ENCODE measurements at regions not wholly inside any gene's neighbourhood (a gene's known extent, or its start where the extent isn't known, plus 50 kb on each side); places are given as distances from the start of the nearest gene placed in this dataset.

DNA sequence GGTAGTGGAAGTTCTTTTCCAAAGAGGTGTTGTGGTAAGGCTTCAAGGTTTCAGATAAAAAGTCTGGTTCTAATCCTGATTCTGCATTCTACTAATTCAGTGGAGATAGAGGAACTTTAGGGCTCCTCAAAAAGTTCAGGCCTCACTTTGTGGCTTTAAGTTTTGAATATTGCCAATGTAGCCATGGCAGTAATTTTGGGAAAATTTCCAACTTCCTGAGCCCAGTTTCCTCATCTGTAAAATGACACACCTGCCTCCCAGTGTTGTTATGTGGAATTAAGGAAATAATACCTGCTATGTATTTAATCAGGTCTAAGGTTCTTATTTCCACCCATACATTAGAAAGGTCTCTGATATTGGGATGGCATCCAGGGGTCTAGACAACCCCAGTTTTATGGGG, 147.6 kb upstream of the ITGA6 start:
- BruUV-seq (replicated peaks), result no TSS peak
- Histone ChIP-seq H3K4me1 (ENCODE audit: control insufficient read depth, insufficient read depth, low read length) (no peaks in the 10 kb centered on the region), H3K27me3 (ENCODE audit: control insufficient read depth, insufficient read depth, low read length) (no peaks in the 10 kb centered on the region; the same call in 1 of the 2 replicates), H3K4me3 (ENCODE audit: low read depth in 2 of 2, low read length in 2 of 2) (no peak overlapping the region), H3K27ac (ENCODE audit: low read length) (no peak overlapping the region), H3K36me3 (ENCODE audit: control insufficient read depth, insufficient read depth, low read length) (no peaks in the 10 kb centered on the region), H3K9me3 (ENCODE audit: control insufficient read depth, insufficient read depth, low read depth, low read length) (no peaks in the 10 kb centered on the region; the same call in 1 of the 2 replicates)
- ChIA-PET CTCF (no interaction called here), POLR2A (no interaction called here)
- ATAC-seq (no peak), DNase-seq (ENCODE audit: low read depth, low spot score) (no peak)
- TF ChIP-seq POLR2AphosphoS5 (IDR thresholded peaks at IDR 0.05; ENCODE audit: low read depth, low read length), result no peak
- TF ChIP-seq, protein P1, sequence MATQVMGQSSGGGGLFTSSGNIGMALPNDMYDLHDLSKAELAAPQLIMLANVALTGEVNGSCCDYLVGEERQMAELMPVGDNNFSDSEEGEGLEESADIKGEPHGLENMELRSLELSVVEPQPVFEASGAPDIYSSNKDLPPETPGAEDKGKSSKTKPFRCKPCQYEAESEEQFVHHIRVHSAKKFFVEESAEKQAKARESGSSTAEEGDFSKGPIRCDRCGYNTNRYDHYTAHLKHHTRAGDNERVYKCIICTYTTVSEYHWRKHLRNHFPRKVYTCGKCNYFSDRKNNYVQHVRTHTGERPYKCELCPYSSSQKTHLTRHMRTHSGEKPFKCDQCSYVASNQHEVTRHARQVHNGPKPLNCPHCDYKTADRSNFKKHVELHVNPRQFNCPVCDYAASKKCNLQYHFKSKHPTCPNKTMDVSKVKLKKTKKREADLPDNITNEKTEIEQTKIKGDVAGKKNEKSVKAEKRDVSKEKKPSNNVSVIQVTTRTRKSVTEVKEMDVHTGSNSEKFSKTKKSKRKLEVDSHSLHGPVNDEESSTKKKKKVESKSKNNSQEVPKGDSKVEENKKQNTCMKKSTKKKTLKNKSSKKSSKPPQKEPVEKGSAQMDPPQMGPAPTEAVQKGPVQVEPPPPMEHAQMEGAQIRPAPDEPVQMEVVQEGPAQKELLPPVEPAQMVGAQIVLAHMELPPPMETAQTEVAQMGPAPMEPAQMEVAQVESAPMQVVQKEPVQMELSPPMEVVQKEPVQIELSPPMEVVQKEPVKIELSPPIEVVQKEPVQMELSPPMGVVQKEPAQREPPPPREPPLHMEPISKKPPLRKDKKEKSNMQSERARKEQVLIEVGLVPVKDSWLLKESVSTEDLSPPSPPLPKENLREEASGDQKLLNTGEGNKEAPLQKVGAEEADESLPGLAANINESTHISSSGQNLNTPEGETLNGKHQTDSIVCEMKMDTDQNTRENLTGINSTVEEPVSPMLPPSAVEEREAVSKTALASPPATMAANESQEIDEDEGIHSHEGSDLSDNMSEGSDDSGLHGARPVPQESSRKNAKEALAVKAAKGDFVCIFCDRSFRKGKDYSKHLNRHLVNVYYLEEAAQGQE (IDR thresholded peaks at IDR 0.05; ENCODE audit: insufficient read depth in 1 of 2, low read depth in 2 of 2, low read length in 1 of 2), result no peak
- TF ChIP-seq, protein P2, sequence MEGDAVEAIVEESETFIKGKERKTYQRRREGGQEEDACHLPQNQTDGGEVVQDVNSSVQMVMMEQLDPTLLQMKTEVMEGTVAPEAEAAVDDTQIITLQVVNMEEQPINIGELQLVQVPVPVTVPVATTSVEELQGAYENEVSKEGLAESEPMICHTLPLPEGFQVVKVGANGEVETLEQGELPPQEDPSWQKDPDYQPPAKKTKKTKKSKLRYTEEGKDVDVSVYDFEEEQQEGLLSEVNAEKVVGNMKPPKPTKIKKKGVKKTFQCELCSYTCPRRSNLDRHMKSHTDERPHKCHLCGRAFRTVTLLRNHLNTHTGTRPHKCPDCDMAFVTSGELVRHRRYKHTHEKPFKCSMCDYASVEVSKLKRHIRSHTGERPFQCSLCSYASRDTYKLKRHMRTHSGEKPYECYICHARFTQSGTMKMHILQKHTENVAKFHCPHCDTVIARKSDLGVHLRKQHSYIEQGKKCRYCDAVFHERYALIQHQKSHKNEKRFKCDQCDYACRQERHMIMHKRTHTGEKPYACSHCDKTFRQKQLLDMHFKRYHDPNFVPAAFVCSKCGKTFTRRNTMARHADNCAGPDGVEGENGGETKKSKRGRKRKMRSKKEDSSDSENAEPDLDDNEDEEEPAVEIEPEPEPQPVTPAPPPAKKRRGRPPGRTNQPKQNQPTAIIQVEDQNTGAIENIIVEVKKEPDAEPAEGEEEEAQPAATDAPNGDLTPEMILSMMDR (IDR thresholded peaks at IDR 0.05), result no peak; the same call in 1 of the 2 replicates
- TF ChIP-seq TCF7L2 (IDR thresholded peaks at IDR 0.05; ENCODE audit: low read depth, low read length), result no peak
- TF ChIP-seq SIN3A (IDR thresholded peaks at IDR 0.05; ENCODE audit: borderline replicate concordance, insufficient read depth, low read depth, low read length), result no peak
- in situ Hi-C loops (cut with HindIII; ENCODE audit: low pct_unique_long_range_greater_than_20kb, low sequenced_read_pairs), result no loop called here
- intact Hi-C loops (cut with micrococcal nuclease; ENCODE audit: unreplicated experiment), result no loop called here

DNA sequence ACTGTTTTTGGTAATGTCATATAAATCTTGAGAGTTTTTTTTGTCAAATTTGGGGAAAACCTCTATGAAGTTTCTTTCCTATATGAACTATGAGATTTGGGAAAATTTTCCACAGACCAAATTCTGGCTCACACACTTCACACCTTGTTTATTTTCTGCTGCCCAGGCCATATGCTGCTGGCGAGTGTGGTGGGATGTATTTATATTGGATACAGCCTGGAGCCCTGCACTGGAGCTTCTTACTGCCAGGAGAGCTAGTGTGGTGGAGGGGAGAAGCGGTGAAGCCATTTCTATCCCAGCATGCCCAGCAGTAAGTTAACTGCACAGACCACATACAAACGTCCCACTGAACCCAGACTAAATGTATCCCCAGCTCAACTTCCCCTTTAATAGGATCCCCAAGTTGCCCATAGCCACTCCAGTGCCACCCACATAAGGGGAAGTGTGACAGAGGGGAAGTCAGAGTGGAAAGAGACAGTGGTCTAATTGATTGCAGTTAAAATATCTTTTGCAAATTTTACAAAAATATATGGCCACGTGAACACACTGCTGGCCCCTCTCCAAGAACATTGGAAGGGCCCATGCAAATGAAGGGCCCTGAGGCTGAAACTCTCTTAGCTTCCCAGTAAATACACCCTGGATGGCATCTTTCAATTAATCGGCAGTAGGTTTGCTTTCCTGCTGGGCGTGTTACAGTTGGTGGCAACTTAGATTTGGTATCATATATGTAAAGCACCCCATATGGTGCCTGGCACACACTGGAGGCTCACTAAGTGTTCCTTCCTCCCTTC, 146.6 kb upstream of the ITGA6 start:
- ATAC-seq (no peak), DNase-seq (ENCODE audit: low read depth, low spot score) (no peak)
- no peak overlapping the region for H3K4me3 ChIP-seq (ENCODE audit: low read depth in 2 of 2, low read length in 2 of 2)
- in situ Hi-C loops (cut with HindIII; ENCODE audit: low pct_unique_long_range_greater_than_20kb, low sequenced_read_pairs), result no loop called here
- no TSS peak for BruUV-seq (replicated peaks)
- H3K27me3 ChIP-seq (ENCODE audit: control insufficient read depth, insufficient read depth, low read length), result no peaks in the 10 kb centered on the region
- intact Hi-C loops (cut with micrococcal nuclease; ENCODE audit: unreplicated experiment), result no loop called here
- ChIA-PET CTCF (no interaction called here), POLR2A (no interaction called here)
- H3K36me3 ChIP-seq (ENCODE audit: control insufficient read depth, insufficient read depth, low read length), result no peaks in the 10 kb centered on the region
- TF ChIP-seq TCF7L2 (IDR thresholded peaks at IDR 0.05; ENCODE audit: low read depth, low read length), result no peak
- no peak for TF ChIP-seq SIN3A (IDR thresholded peaks at IDR 0.05; ENCODE audit: borderline replicate concordance, insufficient read depth, low read depth, low read length)
- TF ChIP-seq, protein P2 (IDR thresholded peaks at IDR 0.05), result no peak
- TF ChIP-seq, protein P1 (IDR thresholded peaks at IDR 0.05; ENCODE audit: insufficient read depth in 1 of 2, low read depth in 2 of 2, low read length in 1 of 2), result no peak
- no peak for TF ChIP-seq POLR2AphosphoS5 (IDR thresholded peaks at IDR 0.05; ENCODE audit: low read depth, low read length)
- H3K4me1 ChIP-seq (ENCODE audit: control insufficient read depth, insufficient read depth, low read length), result no peaks in the 10 kb centered on the region
- H3K27ac ChIP-seq (ENCODE audit: low read length), result no peak overlapping the region
- no peaks in the 10 kb centered on the region; the same call in 1 of the 2 replicates for H3K9me3 ChIP-seq (ENCODE audit: control insufficient read depth, insufficient read depth, low read depth, low read length)

Measured in Panc1 (cell line).